ENCODE measurements at regions not wholly inside any gene's neighbourhood (a gene's known extent, or its start where the extent isn't known, plus 50 kb on each side); places are given as distances from the start of the nearest gene placed in this dataset.

GRCh38 chr7:15862016-15862780, 175.7 kb upstream of the MEOX2 start:
- no TSS peak for BruUV-seq (replicated peaks)
- POLR2A ChIA-PET, result no interaction called here

GRCh38 chr7:15860264-15860949, 173.9 kb upstream of the MEOX2 start:
- H3K27ac ChIP-seq (ENCODE audit: low read length), result no peak overlapping the region
- no peak for ATAC-seq
- intact Hi-C loops (cut with micrococcal nuclease; ENCODE audit: unreplicated experiment), result no loop called here
- peaks cover 5% of the 10 kb centered on the region; the same call in 1 of the 2 replicates for H3K9me3 ChIP-seq (ENCODE audit: control insufficient read depth, insufficient read depth, low read depth, low read length)
- no peaks in the 10 kb centered on the region for H3K27me3 ChIP-seq (ENCODE audit: control insufficient read depth, insufficient read depth, low read length)
- H3K36me3 ChIP-seq (ENCODE audit: control insufficient read depth, insufficient read depth, low read length), result no peaks in the 10 kb centered on the region
- H3K4me3 ChIP-seq (ENCODE audit: low read depth in 2 of 2, low read length in 2 of 2), result no peak overlapping the region
- no peak for DNase-seq (ENCODE audit: low read depth, low spot score)
- BruUV-seq (replicated peaks), result no TSS peak
- ChIA-PET CTCF (no interaction called here), POLR2A (no interaction called here)
- no peaks in the 10 kb centered on the region for H3K4me1 ChIP-seq (ENCODE audit: control insufficient read depth, insufficient read depth, low read length)
- in situ Hi-C loops (cut with HindIII; ENCODE audit: low pct_unique_long_range_greater_than_20kb, low sequenced_read_pairs), result no loop called here
- TF ChIP-seq SIN3A (IDR thresholded peaks at IDR 0.05; ENCODE audit: borderline replicate concordance, insufficient read depth, low read depth, low read length), result no peak
- TF ChIP-seq TCF7L2 (IDR thresholded peaks at IDR 0.05; ENCODE audit: low read depth, low read length), result no peak
- TF ChIP-seq CTCF (IDR thresholded peaks at IDR 0.05), result no peak
- TF ChIP-seq REST (IDR thresholded peaks at IDR 0.05; ENCODE audit: insufficient read depth in 1 of 2, low read depth in 2 of 2, low read length in 1 of 2), result no peak
- no peak for TF ChIP-seq POLR2AphosphoS5 (IDR thresholded peaks at IDR 0.05; ENCODE audit: low read depth, low read length)

More at GRCh38 chr7:15862016-15862780, 175.7 kb upstream of the MEOX2 start:
- DNase-seq (ENCODE audit: low read depth, low spot score) (no peak), ATAC-seq (no peak)
- Histone ChIP-seq H3K36me3 (ENCODE audit: control insufficient read depth, insufficient read depth, low read length) (no peaks in the 10 kb centered on the region), H3K27me3 (ENCODE audit: control insufficient read depth, insufficient read depth, low read length) (no peaks in the 10 kb centered on the region), H3K4me3 (ENCODE audit: low read depth in 2 of 2, low read length in 2 of 2) (no peak overlapping the region), H3K27ac (ENCODE audit: low read length) (no peak overlapping the region), H3K4me1 (ENCODE audit: control insufficient read depth, insufficient read depth, low read length) (no peaks in the 10 kb centered on the region), H3K9me3 (ENCODE audit: control insufficient read depth, insufficient read depth, low read depth, low read length) (peaks cover 5% of the 10 kb centered on the region; the same call in 1 of the 2 replicates)
- no peak for TF ChIP-seq SIN3A (IDR thresholded peaks at IDR 0.05; ENCODE audit: borderline replicate concordance, insufficient read depth, low read depth, low read length)
- no peak for TF ChIP-seq TCF7L2 (IDR thresholded peaks at IDR 0.05; ENCODE audit: low read depth, low read length)
- no peak for TF ChIP-seq REST (IDR thresholded peaks at IDR 0.05; ENCODE audit: insufficient read depth in 1 of 2, low read depth in 2 of 2, low read length in 1 of 2)
- no peak for TF ChIP-seq POLR2AphosphoS5 (IDR thresholded peaks at IDR 0.05; ENCODE audit: low read depth, low read length)
- intact Hi-C loops (cut with micrococcal nuclease; ENCODE audit: unreplicated experiment) (no loop called here), in situ Hi-C loops (cut with HindIII; ENCODE audit: low pct_unique_long_range_greater_than_20kb, low sequenced_read_pairs) (no loop called here)
- CTCF ChIA-PET, result no interaction called here

Data from Panc1 (cell line).